ENCODE measurements at regions not wholly inside any gene's neighbourhood (a gene's known extent, or its start where the extent isn't known, plus 50 kb on each side); places are given as distances from the start of the nearest gene placed in this dataset.
A peak's percentile ranks its signal among the peaks of the same experiment; 100 is the strongest.

DNA sequence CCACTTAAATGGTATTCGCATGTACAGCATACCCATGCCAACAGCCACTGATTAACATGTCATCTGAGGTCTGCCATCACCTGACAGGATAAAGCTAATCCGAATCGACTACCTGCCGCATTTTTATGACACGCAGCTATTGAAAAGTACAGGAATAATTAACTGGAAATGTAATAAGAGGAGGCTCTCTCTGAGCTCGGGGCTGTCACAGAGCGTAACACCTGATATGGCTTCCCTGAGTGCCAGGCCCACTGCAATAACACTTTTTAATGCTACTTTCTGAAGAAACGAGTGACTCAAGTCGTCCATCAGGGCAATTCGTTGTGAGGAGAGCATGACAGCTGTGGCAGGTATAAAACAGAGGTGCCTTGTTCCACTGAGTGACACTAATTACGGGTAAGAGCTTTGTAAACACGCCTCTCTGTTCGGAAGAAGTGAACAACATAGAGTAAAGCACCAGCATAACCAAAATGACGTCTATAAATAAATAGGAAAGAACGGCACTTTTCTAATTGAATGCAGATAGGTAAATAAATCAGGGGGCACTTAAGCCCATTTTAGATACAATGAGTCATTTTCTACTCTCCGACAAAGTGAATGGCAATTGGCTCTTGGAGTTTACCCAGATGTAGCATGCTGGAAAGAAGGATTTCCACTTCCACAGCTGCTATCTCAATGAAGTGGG is 56.5 kb upstream of the CREB5 start:
- no peak overlapping the region for H3K27ac ChIP-seq
- TF ChIP-seq, protein P1, sequence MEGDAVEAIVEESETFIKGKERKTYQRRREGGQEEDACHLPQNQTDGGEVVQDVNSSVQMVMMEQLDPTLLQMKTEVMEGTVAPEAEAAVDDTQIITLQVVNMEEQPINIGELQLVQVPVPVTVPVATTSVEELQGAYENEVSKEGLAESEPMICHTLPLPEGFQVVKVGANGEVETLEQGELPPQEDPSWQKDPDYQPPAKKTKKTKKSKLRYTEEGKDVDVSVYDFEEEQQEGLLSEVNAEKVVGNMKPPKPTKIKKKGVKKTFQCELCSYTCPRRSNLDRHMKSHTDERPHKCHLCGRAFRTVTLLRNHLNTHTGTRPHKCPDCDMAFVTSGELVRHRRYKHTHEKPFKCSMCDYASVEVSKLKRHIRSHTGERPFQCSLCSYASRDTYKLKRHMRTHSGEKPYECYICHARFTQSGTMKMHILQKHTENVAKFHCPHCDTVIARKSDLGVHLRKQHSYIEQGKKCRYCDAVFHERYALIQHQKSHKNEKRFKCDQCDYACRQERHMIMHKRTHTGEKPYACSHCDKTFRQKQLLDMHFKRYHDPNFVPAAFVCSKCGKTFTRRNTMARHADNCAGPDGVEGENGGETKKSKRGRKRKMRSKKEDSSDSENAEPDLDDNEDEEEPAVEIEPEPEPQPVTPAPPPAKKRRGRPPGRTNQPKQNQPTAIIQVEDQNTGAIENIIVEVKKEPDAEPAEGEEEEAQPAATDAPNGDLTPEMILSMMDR (conservative IDR thresholded peaks at IDR 0.05), result no peak

DNA sequence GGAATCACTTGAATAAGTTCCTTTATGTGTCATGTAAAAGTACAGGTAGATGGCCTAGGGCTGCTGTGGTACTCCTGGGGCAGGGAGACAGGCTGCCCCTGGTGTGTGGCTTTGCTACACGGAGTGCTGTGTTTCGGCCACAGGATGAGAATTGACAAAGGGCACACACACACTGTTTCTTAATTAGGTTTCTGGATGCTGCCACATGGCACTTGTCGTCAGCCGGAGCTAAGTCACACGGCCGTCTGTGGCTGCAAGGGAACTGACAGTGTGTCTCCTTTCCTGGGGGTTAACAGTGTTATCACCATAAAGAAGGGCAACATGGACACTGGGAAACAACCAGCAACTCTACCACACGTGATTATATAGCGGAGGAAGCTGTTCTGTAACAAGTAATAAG is 55.7 kb upstream of the CREB5 start:
- H3K27ac ChIP-seq, result no peak overlapping the region
- TF ChIP-seq, protein P1 (conservative IDR thresholded peaks at IDR 0.05), result no peak

DNA sequence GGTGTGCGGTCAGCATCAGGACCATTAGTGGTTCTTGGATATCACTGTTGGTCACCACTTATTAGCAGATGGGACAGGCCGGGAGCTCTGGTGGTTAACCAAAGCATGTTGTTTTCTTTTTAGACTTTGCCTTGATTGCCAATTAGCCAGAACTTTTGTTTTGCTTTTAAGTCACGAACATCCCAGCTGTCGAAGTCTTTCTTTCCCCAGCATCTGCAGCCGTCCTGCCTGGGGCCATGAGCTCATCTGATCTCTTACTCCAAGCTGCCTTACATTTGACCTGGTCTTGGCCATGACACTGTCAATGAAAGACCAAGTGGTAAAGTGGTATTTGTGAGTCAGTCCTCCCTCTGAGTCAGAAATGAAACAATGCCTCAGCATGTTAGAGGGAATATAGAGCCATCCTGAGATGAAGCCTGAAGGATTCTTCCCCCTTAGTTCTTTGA is 53.9 kb upstream of the CREB5 start:
- no peak overlapping the region for H3K27ac ChIP-seq
- TF ChIP-seq, protein P1 (conservative IDR thresholded peaks at IDR 0.05), result no peak

DNA sequence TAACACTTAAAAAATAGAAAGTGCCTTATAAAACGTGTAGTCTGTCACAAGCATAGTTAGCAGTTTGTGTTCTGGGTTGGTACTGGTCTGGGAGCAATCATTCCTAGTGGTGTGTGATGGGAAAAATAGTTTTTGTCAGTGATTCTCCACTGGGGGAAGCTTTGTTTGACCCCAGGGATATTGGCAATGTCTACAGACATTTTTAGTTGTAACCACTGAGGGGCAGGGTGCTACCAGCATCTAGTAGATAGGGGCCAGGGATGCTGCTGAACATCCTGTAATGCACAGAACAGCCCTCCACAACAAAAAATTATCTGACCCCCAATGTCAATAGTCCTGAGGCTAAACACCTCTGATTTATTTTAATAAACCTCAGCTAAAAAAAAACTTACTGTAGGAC is 51.6 kb upstream of the CREB5 start:
- TF ChIP-seq, protein P1 (conservative IDR thresholded peaks at IDR 0.05), result peak; percentile 26; the same call in 1 of the 2 replicates
- no peak overlapping the region for H3K27ac ChIP-seq

DNA sequence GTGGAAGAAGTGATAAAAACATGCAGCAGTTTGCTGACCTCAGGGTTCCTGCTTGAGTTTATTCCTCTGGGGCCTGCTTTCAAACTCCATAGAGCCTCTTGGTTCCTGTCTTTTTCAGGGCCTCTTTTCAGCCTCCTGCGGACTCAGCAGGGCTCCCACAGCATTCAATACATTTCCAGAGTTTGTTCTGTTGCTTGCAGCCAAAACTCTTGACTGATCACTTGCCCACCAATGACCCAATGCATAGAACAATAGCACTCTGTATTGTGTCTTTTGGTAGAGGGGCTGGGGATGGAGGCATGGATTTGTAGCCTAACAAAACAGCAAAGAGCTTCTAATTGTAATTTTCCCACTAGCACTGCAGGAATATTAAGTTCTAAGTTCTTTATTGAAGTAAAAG is 50.8 kb upstream of the CREB5 start:
- no peak overlapping the region for H3K27ac ChIP-seq
- TF ChIP-seq, protein P1 (conservative IDR thresholded peaks at IDR 0.05), result no peak

DNA sequence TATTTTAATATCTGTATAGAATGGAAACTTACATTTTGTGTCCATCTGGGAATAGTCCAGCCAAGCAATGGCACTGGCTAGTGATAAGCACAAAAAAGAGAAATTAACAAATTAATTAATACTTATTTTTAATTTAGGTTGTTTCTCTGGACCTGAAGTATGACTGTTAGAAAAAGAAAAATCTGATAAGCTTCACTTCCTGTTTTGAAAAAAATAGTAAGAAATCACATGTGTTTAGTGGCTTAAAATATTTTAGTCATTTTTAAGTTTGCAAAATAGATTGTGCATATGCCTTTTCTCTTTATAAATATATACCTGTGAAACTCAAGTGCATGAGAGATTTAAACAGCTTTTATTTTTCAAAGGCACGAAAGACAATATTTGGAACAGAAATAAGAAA is 50.1 kb upstream of the CREB5 start:
- TF ChIP-seq, protein P1 (conservative IDR thresholded peaks at IDR 0.05), result no peak
- no peak overlapping the region for H3K27ac ChIP-seq

All from VCaP (cell line).